ENCODE measurements at regions not wholly inside any gene's neighbourhood (a gene's known extent, or its start where the extent isn't known, plus 50 kb on each side); places are given as distances from the start of the nearest gene placed in this dataset.
"Not testable (repeated sequence)": the region's sequence is repeated elsewhere in the genome, so short reads cannot be mapped to it uniquely, and the experiment has no call there.

- Mint-ChIP-seq H3K4me3 (no peak overlapping the region), H3K27me3 (ENCODE audit: low read depth) (peaks cover 5% of the 10 kb centered on the region), H3K4me1 (peaks cover 7% of the 10 kb centered on the region), H3K27ac (no peak overlapping the region), H3K36me3 (ENCODE audit: low read depth) (no peaks in the 10 kb centered on the region), H3K9me3 (no peaks in the 10 kb centered on the region)
- no peak for TF ChIP-seq CTCF (IDR thresholded peaks at IDR 0.05; ENCODE audit: unreplicated experiment in 3 of 3)
Measured at GRCh38 chr10:85111271-85111670, 782.9 kb downstream of the CCSER2 start.

- Mint-ChIP-seq H3K27me3 (ENCODE audit: low read depth) (no peaks in the 10 kb centered on the region), H3K36me3 (ENCODE audit: low read depth) (no peaks in the 10 kb centered on the region), H3K4me1 (no peaks in the 10 kb centered on the region), H3K9me3 (peaks cover 12% of the 10 kb centered on the region), H3K27ac (no peak overlapping the region), H3K4me3 (no peak overlapping the region)
- no peak for TF ChIP-seq CTCF (IDR thresholded peaks at IDR 0.05; ENCODE audit: unreplicated experiment in 3 of 3)
Measured at GRCh38 chr10:85124603-85125051, 796.2 kb downstream of the CCSER2 start.

GRCh38 chr10:85137253-85137652 is 808.9 kb downstream of the CCSER2 start:
- Mint-ChIP-seq H3K9me3 (no peaks in the 10 kb centered on the region), H3K4me1 (peaks cover 7% of the 10 kb centered on the region), H3K27me3 (ENCODE audit: low read depth) (no peaks in the 10 kb centered on the region), H3K27ac (no peak overlapping the region), H3K36me3 (ENCODE audit: low read depth) (no peaks in the 10 kb centered on the region), H3K4me3 (no peak overlapping the region)
- TF ChIP-seq CTCF (IDR thresholded peaks at IDR 0.05; ENCODE audit: unreplicated experiment in 3 of 3): no peak

GRCh38 chr10:85138046-85138445 is 809.7 kb downstream of the CCSER2 start:
- Mint-ChIP-seq H3K27ac (no peak overlapping the region), H3K27me3 (ENCODE audit: low read depth) (no peaks in the 10 kb centered on the region), H3K4me3 (no peak overlapping the region), H3K4me1 (peaks cover 7% of the 10 kb centered on the region), H3K9me3 (peaks cover 3% of the 10 kb centered on the region), H3K36me3 (ENCODE audit: low read depth) (no peaks in the 10 kb centered on the region)
- TF ChIP-seq CTCF (IDR thresholded peaks at IDR 0.05; ENCODE audit: unreplicated experiment in 3 of 3): no peak

GRCh38 chr10:85139124-85139523 is 810.7 kb downstream of the CCSER2 start:
- TF ChIP-seq CTCF (IDR thresholded peaks at IDR 0.05; ENCODE audit: unreplicated experiment in 3 of 3): no peak
- Mint-ChIP-seq H3K4me1 (peaks cover 7% of the 10 kb centered on the region), H3K4me3 (no peak overlapping the region), H3K27ac (no peak overlapping the region), H3K36me3 (ENCODE audit: low read depth) (no peaks in the 10 kb centered on the region), H3K9me3 (peaks cover 12% of the 10 kb centered on the region), H3K27me3 (ENCODE audit: low read depth) (no peaks in the 10 kb centered on the region)

- H3K36me3 Mint-ChIP-seq (ENCODE audit: low read depth): not testable (repeated sequence)
Measured at GRCh38 chr10:85141520-85141919, 813.1 kb downstream of the CCSER2 start.

More at GRCh38 chr10:85141520-85141919, 813.1 kb downstream of the CCSER2 start:
- H3K27me3 Mint-ChIP-seq (ENCODE audit: low read depth); H3K4me1 Mint-ChIP-seq; H3K4me3 Mint-ChIP-seq; H3K27ac Mint-ChIP-seq: not testable (repeated sequence)
- peaks cover 15% of the 10 kb centered on the region for H3K9me3 Mint-ChIP-seq
